ENCODE measurements at regions not wholly inside any gene's neighbourhood (a gene's known extent, or its start where the extent isn't known, plus 50 kb on each side); places are given as distances from the start of the nearest gene placed in this dataset.

GRCh38 chr17:52653014-52653413 is 494.5 kb upstream of the CA10 start:
- 3% methylated on average over 1 of the region's 1 CpG for WGBS (ENCODE audit: missing lambda C conversion rate)
- no peak for ATAC-seq

GRCh38 chr17:52648995-52649394 is 490.5 kb upstream of the CA10 start:
- Histone ChIP-seq H3K4me2 (no peak overlapping the region), H3K27ac (no peak overlapping the region), H3K9me3 (0 out of 3 replicates have a peak, but pooled peaks cover 4% of the 10 kb centered on the region), H3K4me1 (no peaks in the 10 kb centered on the region), H3K4me3 (no peak overlapping the region)
- CTCF ChIA-PET = no interaction called here
- ATAC-seq = no peak
- TF ChIP-seq REST (IDR thresholded peaks at IDR 0.05) (no peak), CBX8 (IDR thresholded peaks at IDR 0.05) (no peak), KDM1A (IDR thresholded peaks at IDR 0.05; ENCODE audit: low read depth) (no peak), MAZ (IDR thresholded peaks at IDR 0.05; ENCODE audit: borderline replicate concordance, low read depth, low read length) (no peak), RFX5 (IDR thresholded peaks at IDR 0.05) (no peak)
- no peak for DNase-seq (ENCODE audit: low read depth in 1 of 2, low spot score in 1 of 2)
- no peak for FAIRE-seq
- POLR2A ChIA-PET = no interaction called here
- 2% methylated on average over 3 of the region's 3 CpGs for WGBS (ENCODE audit: missing lambda C conversion rate)

More at GRCh38 chr17:52653014-52653413, 494.5 kb upstream of the CA10 start:
- Histone ChIP-seq H3K4me2 (no peak overlapping the region), H3K27ac (no peak overlapping the region), H3K4me3 (no peak overlapping the region), H3K4me1 (no peaks in the 10 kb centered on the region), H3K9me3 (no peaks in the 10 kb centered on the region)
- DNase-seq (ENCODE audit: low read depth in 1 of 2, low spot score in 1 of 2) (no peak), FAIRE-seq (no peak)
- CTCF ChIA-PET = no interaction called here
- POLR2A ChIA-PET = no interaction called here
- no peak for TF ChIP-seq MAZ (IDR thresholded peaks at IDR 0.05; ENCODE audit: borderline replicate concordance, low read depth, low read length)
- TF ChIP-seq NPAS2 (CRISPR knock-in tag; IDR thresholded peaks at IDR 0.05; ENCODE audit: borderline replicate concordance) = no peak
- no peak for TF ChIP-seq RCOR1 (IDR thresholded peaks at IDR 0.05; ENCODE audit: low read depth, low read length)
- TF ChIP-seq RNF2 (IDR thresholded peaks at IDR 0.05; ENCODE audit: borderline replicate concordance, low read depth) = no peak
- no peak for TF ChIP-seq ESRRA (IDR thresholded peaks at IDR 0.05; ENCODE audit: borderline replicate concordance, low read length)
- no peak for TF ChIP-seq CHD4 (IDR thresholded peaks at IDR 0.05; ENCODE audit: borderline replicate concordance)
- TF ChIP-seq USF2 (IDR thresholded peaks at IDR 0.05) = no peak
- no peak for TF ChIP-seq HES2 (IDR thresholded peaks at IDR 0.05)
- no peak for TF ChIP-seq KDM1A (IDR thresholded peaks at IDR 0.05; ENCODE audit: low read depth)
- no peak for TF ChIP-seq PHF8 (IDR thresholded peaks at IDR 0.05; ENCODE audit: borderline replicate concordance, low read depth)
- TF ChIP-seq CTCF (IDR thresholded peaks at IDR 0.05) = no peak
- TF ChIP-seq E2F6 (IDR thresholded peaks at IDR 0.05; ENCODE audit: borderline replicate concordance, low read depth) = no peak

- POLR2A ChIA-PET = no interaction called here
- H3K4me2 ChIP-seq = no peak overlapping the region
- no peak overlapping the region for H3K27ac ChIP-seq
- no peak for ATAC-seq
- no peak overlapping the region for H3K4me3 ChIP-seq
- no peak for DNase-seq (ENCODE audit: low read depth in 1 of 2, low spot score in 1 of 2)
- H3K9me3 ChIP-seq = 0 out of 3 replicates have a peak, but pooled peaks cover 4% of the 10 kb centered on the region
- H3K4me1 ChIP-seq = no peaks in the 10 kb centered on the region
- 0% methylated on average over 1 of the region's 1 CpG for WGBS (ENCODE audit: missing lambda C conversion rate)
- CTCF ChIA-PET = no interaction called here
- FAIRE-seq = no peak
- TF ChIP-seq RFX5 (IDR thresholded peaks at IDR 0.05) (no peak), CHD4 (IDR thresholded peaks at IDR 0.05; ENCODE audit: borderline replicate concordance) (no peak), MAFK (IDR thresholded peaks at IDR 0.05; ENCODE audit: partially characterized antibody) (no peak), CBX2 (IDR thresholded peaks at IDR 0.05; ENCODE audit: borderline replicate concordance, low read depth) (no peak), NPAS2 (CRISPR knock-in tag; IDR thresholded peaks at IDR 0.05; ENCODE audit: borderline replicate concordance) (no peak), TP53 (CRISPR knock-in tag; IDR thresholded peaks at IDR 0.05) (no peak), KDM5A (IDR thresholded peaks at IDR 0.05) (no peak), NR3C1 (IDR thresholded peaks at IDR 0.05) (no peak), ZC3H11A (IDR thresholded peaks at IDR 0.05) (no peak), HOXA7 (CRISPR knock-in tag; IDR thresholded peaks at IDR 0.05) (no peak), ZFP36 (IDR thresholded peaks at IDR 0.05; ENCODE audit: borderline replicate concordance, partially characterized antibody) (no peak), RAD21 (conservative IDR thresholded peaks at IDR 0.05 in 1 of 2, IDR thresholded peaks at IDR 0.05 in 1 of 2) (no peak), HMGXB4 (CRISPR knock-in tag; IDR thresholded peaks at IDR 0.05; ENCODE audit: borderline replicate concordance) (no peak)
Measured at GRCh38 chr17:52647411-52647810, 488.9 kb upstream of the CA10 start.

Data from A549 (cell line).